GM19035 (cell line): ENCODE measurements at regions not wholly inside any gene's neighbourhood (a gene's known extent, or its start where the extent isn't known, plus 50 kb on each side); places are given as distances from the start of the nearest gene placed in this dataset.
A peak's percentile ranks its signal among the peaks of the same experiment; 100 is the strongest.

Experiments used
- ATAC-seq: cut with Tn5 transposase; IDR thresholded peaks from one replicate; pipeline ENCODE4 v1.9.1; 2021; ENCODE audit not compliant: unreplicated experiment

- ATAC-seq, result no peak
These were observed 160.2 kb downstream of the SERPINI1 start for GRCh38 chr3:167895684-167896083.

DNA sequence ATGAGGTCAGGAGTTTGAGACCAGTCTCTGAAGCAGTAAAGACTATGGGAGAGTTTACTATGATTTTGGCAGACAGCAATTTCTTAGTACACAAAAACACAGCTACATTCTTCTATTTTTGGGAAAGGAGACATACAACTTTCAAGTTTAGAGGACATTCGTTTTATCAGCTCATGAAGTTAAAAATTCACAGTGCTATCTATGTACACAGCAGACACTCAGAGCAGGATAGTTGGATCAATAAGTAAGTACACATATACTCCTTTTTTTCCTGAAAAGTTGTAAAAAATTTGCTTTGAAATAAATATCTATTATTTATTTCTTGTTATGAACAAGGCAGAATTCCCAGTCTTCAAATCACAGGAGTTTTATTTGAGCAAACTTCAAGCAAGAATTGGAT, 159.7 kb downstream of the SERPINI1 start:
- no peak for ATAC-seq

DNA sequence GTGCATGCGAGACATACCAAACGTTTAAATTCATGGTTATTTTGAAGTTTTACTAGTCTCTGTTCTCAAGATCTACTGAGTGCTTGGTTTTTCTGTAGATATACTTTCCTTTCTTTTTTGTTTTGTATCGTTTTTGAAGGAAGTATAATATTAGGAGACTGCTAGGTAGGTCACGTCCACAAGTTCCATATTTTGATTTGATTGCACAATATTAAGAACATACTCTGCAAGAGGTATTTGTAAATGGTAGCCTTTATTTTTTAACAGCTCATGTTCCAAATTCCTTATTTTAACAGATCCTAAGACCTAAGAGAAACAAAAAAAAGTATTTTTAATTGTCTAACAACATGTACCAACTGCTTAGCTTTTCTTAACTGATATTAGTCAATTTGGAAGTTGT, 156.7 kb downstream of the SERPINI1 start:
- ATAC-seq, result no peak

- ATAC-seq, result no peak
These were observed 151.6 kb downstream of the SERPINI1 start for GRCh38 chr3:167887096-167887495.

DNA sequence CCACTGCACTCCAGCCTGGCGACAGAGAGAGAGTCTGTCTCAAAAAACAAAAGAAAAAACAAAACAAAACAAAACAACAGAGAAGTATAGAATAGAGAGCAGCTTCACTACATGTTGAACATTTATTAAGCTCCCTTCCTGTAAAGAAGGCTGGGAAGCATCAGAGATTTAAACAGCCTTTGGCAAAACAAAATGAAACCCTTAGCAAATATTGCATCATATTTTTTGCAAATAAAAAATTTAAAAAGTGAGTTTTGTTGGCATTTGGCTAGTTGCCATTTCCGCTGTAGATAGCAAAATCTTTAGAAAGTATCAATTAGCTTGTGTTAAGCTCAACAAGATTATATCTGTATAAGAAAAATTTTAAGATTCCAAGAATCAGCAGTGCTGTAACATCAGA, 151.2 kb downstream of the SERPINI1 start:
- ATAC-seq, result no peak

- ATAC-seq, result no peak
These were observed 149.8 kb downstream of the SERPINI1 start for GRCh38 chr3:167885277-167885676.

- no peak for ATAC-seq
These were observed 149.0 kb downstream of the SERPINI1 start for GRCh38 chr3:167884481-167884880.

DNA sequence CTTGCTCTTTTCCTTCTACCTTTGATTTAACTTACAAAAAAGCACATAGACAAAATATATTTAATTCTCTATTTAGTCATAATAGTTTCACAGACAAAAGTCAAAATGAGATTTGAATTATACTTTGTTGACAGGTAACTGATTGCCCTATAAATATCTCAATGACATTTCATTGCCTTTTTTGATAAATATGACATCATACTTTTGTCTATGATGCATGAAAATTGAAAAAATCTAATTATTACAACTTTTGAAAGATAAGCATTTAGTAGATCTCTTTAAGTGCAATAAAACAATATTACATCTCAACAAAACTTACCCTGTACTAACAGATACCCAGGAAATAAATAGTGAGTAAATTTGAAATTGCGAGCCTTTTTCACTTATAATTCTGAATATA, 147.9 kb downstream of the SERPINI1 start:
- ATAC-seq, result no peak

DNA sequence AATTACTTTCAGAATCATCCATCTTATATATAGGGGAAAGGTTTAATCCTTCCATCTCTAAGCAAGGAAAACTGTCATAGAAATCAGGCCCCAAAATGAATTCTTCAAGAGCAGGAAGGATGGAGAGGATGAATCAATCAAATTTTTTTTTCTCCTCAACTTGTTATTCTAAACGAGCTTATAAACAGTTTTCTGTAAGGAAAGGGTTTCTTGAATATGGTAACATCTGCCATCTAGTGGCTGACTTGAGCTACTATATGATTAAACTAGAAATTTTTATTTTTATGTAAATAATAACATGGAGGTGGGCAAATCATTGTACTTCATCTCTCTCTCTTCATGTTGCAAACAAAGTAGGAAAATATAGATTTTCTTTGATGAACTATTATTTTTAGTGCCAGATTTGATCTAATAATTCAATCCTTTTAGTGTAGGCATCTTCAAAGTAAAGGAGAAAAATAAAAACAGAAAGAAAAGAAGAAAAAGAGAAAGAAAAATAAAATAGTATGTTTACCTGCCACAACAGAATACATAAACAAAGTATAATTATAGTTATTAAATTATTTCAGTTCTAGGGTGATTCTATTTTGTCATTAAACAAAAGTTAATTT, 146.6 kb downstream of the SERPINI1 start:
- ATAC-seq, result peak; percentile 89

DNA sequence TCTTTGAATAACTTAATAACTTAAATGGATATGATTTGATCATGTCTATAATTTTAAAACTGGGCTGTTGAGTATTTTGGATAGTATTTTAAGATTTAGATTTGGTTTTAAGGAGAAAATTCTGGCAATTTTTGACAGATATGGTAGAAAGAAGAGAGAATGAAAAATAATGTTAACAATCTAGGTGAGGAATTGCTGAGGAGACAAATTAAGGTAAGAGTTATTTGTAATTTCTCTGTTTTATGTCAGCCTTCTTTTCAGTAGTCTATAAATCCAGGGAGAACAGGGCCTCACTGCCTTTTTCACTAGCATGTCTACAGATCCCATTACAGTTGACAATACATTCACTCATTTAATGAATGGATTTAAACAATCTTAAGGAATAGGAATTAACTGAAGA, 144.7 kb downstream of the SERPINI1 start:
- ATAC-seq, result no peak

DNA sequence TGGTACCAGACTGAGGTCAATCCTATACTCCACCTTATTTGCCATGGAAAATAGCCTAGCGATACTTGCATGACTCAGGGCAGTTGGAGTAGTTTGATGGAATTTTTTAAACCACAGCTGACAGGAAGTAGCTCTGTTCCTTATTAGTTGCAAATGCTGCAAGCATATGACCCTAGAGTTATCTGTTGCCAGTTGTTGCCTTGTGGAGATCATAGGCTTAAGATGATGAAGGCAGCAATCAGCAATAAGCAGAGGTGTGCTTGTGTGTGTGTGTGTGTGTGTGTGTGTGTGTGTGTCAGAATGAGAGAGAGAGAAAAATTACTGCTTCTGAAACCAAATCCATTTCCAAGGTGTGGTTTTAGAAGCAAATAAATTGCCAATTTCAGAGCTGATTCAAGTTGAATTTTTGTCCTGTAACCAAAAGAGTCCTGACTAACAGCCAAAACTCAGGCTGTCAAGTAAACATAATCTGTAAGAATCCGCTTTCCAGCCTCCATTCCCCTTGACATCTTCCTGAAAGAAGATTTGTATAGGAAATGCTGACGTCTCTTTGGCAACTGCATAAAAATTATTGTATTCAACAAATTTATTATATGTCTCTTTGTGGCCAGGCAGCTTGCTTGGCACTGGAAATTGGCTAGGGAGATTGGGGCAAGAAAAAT, 141.2 kb downstream of the SERPINI1 start:
- no peak for ATAC-seq
